HepG2 (cell line): ENCODE measurements at regions not wholly inside any gene's neighbourhood (a gene's known extent, or its start where the extent isn't known, plus 50 kb on each side); places are given as distances from the start of the nearest gene placed in this dataset.

ENCODE experiments used
- ATF2 ChIP-seq: sonication (generic); formaldehyde crosslinking; IDR thresholded peaks from 2 replicates; pipeline ENCODE4 v1.4.0; 2020; ENCODE audit warnings: missing genetic modification reagents
- CHD4 ChIP-seq: fragments of 200-600 bp; sonication (generic); IDR thresholded peaks from 2 replicates; pipeline ENCODE4 v1.7.0; 2017; ENCODE audit warnings: mild to moderate bottlenecking, low read length, borderline replicate concordance
- CSRNP2 ChIP-seq: sonication (generic); formaldehyde crosslinking; conservative IDR thresholded peaks from 2 replicates; pipeline ENCODE4 v1.8.0; 2022; ENCODE audit warnings: low read depth, missing genetic modification reagents
- CTCF ChIP-seq: sonication (generic); formaldehyde crosslinking; IDR thresholded peaks from 2 replicates; pipeline ENCODE4 v1.5.0; 2020; ENCODE audit warnings: mild to moderate bottlenecking, missing genetic modification reagents, moderate library complexity
- FOXJ3 ChIP-seq: sonication (generic); formaldehyde crosslinking; IDR thresholded peaks from 2 replicates; pipeline ENCODE4 v1.4.0; 2020; ENCODE audit warnings: missing genetic modification reagents, mild to moderate bottlenecking, borderline replicate concordance
- NCOA2 ChIP-seq: sonication (generic); formaldehyde crosslinking; IDR thresholded peaks from 2 replicates; pipeline ENCODE4 v1.8.0; 2022; ENCODE audit warnings: inconsistent platforms
- SP2 ChIP-seq: sonication (generic); formaldehyde crosslinking; IDR thresholded peaks from 2 replicates; pipeline ENCODE4 v1.5.1; 2020; ENCODE audit warnings: mild to moderate bottlenecking, missing genetic modification reagents
- TCF7L2 ChIP-seq: IDR thresholded peaks from 2 replicates; pipeline ENCODE4 v1.6.1; 2011; ENCODE audit warnings: mild to moderate bottlenecking, low read depth, low read length, moderate library complexity
- TRIM24 ChIP-seq: sonication (generic); formaldehyde crosslinking; IDR thresholded peaks from 2 replicates; pipeline ENCODE4 v1.8.0; 2022; ENCODE audit warnings: mild to moderate bottlenecking, missing genetic modification reagents
- ZNF274 ChIP-seq: sonication (generic); formaldehyde crosslinking; IDR thresholded peaks from 2 replicates; pipeline ENCODE4 v1.5.1; 2020; ENCODE audit warnings: mild to moderate bottlenecking, missing genetic modification reagents

GRCh38 chr2:15797231-15797938, 143.0 kb upstream of the MYCN start:
- TF ChIP-seq SP2 (CRISPR knock-in tag) (no peak), FOXJ3 (no peak), TRIM24 (CRISPR knock-in tag) (no peak), TCF7L2 (no peak), NCOA2 (CRISPR knock-in tag) (no peak), CTCF (peak; percentile 51), ZNF274 (CRISPR knock-in tag) (no peak), CSRNP2 (CRISPR knock-in tag) (no peak), CHD4 (no peak), ATF2 (no peak)
